ENCODE measurements at regions not wholly inside any gene's neighbourhood (a gene's known extent, or its start where the extent isn't known, plus 50 kb on each side); places are given as distances from the start of the nearest gene placed in this dataset.
A peak's percentile ranks its signal among the peaks of the same experiment; 100 is the strongest.
"Not testable (repeated sequence)": the region's sequence is repeated elsewhere in the genome, so short reads cannot be mapped to it uniquely, and the experiment has no call there.

DNA sequence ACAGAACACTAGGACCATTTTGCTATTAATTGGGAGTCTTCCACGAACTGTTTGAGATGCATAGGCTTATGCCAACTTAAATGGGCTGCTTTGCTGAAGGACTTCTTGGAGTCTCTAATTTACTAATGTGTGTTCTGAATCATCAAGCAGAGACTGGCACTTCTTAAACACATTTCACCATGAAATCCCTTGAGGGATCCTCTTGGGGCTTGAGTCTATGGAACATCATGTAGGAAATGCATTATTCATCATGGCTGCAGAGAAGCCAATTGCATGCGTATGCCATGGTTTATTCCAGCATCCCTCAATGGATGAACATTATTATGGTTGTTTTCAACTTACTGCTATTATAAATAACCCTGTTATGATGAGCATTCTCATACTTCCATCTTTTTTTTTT lies 73.4 kb downstream of the FGD2 start:
- DNase-seq: no peak

DNA sequence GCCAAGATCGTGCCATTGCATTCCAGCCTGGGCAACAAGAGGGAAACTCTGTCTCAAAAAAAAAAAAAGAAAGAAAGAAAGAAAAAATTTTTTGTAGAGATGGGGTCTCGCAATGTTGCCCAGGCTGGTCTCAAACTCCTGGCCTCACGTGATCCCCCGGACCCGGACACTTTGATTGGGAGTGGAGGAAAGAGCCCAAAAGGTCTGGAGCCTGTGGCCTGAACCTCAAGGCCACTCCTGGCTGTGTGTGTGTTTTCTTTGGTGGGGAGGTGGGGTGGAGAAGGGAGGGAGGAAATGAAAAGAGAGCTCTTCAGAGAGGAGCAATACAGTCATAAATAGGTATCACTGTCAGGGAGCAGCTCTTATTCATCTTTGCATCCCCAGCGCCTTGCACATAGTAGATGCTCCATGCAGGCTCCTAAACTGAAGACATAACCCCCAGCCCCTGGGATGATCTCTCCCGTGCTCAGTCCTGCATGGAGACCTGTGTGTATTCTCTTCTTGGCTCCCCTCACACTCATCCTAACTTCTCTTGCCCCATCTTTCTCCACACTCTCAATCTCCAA lies 75.7 kb downstream of the FGD2 start:
- no peak for DNase-seq

DNA sequence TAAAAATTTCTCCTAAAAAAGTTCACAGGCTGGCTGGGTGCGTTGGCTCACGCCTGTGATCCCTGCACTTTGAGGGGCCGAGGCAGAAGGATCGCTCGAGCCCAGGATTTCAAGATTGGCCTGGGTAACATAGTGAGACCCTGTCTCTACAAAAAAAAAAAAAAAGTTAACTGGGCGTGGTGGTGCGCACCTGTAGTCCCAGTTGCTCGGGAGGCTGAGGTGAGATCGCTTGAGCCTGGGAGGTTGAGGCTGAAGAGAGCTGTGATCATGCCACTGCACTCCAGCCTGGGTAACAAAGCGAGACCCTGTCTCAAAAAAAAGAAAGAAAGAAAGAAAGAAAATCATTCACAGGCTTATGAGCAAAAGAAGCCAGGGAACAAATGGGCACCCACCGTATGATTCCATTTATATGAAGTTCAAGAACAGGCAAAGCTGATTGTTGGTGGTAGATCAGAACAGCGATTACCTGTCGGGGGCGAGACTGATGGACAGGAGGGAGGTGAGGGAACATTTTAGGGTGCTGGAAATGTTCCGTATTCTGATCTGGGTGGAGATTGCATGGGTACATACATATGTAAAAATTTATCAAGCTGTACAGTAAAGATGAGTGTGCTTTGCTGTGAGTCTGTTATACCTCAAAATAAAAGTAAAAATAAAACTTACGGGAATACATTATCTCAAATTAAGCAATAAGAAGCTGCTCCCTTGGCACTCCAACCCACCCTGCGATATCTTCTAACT lies 77.1 kb downstream of the FGD2 start:
- no peak for DNase-seq

GRCh38 chr6:37083243-37084138 lies 78.0 kb downstream of the FGD2 start:
- DNase-seq: no peak

DNA sequence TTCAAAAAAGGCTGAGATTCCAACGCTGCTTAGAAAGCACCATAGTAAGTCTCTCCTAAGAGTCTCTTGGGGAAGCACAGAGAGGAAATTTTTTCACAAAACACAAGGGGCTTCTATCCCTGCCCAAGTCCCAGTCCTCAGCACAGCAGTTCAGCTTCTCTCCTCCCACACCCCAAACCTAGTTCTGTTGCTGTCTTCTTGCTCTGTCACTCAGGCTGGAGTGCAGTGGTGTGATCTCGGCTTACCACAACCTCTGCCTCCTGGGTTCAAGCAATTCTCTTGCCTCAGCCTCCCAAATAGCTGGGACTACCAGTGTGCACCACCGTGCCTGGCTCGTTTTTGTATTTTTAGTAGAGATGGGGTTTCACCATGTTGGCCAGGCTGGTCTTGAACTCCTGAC lies 79.2 kb downstream of the FGD2 start:
- not testable (repeated sequence) for DNase-seq

DNA sequence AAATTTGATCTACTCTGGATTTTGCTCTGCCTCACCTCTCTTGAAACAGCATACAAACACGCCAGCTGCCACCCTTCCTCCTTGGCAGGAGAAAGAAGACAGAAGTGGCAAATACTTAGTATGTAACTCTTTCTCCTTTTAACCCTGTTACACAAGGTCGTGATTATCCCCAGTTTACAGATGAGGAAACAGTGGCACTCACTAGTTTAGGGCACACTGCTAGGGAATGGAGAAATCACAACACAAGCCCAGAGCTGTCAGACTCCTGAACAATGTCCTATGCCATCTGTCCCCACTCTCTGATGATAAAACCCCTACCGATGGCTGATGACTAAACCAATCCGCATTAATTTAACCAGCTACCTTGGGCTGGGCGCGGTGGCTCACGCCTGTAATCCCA lies 79.7 kb downstream of the FGD2 start:
- no peak for DNase-seq

DNA sequence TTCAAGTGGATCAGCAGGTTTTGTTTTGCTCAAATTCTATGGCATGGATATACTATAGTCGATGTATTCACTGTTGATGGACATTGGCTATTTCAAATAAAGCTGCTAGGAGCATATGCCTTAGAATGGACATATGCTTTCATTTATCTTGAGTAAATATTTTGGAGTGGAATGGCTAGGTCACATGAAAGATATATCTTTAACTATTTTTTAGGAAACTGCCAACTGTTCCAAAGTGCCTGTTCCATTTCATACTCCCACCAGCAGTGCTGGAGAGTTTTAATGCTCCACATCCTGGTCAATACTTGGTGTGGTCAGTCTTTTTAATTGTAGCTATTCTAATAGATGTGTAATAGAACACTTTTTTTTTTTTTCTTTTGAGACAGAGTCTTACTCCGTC lies 81.1 kb upstream of the PIM1 start:
- no peak for DNase-seq

DNA sequence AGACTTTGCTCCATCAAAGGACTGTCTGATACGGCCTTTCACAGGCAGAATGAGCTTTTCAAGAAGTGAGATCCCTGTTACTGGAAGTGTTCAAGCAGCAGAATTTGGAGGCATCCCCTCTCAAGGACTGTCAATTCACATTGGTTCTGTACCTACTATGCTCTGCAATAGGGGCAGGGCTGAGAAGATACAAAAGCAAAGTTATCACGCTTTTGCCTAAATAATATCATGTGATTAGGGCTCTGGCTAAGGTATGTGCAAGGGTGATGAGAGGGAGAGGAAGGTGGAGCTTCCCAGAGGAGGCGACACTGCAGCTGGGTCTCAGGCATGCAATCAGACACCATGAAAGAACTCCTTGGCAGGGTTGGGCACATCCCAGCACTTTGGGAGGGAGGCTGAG lies 80.2 kb upstream of the PIM1 start:
- DNase-seq: no peak

- DNase-seq: not testable (repeated sequence)
Measured at GRCh38 chr6:37091104-37091503, 78.8 kb upstream of the PIM1 start.

DNA sequence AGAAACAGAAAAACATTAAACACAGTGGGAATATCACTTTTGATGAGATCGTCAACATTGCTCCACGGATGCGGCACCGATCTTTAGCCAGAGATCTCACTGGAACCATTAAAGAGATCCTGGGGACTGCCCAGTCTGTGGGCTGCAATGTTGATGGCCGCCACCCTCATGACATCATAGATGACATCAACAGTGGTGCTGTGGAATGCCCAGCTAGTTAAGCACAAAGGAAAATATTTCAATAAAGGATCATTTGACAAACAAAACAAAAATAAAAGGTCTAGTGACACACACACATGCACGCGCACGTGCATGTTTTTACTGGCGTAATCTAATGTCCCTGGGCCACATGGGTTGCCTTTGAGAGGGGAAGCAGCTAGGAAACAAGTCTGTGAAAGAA lies 78.4 kb upstream of the PIM1 start:
- DNase-seq: not testable (repeated sequence)

- DNase-seq: no peak
Measured at GRCh38 chr6:37092923-37093727, 76.8 kb upstream of the PIM1 start.

DNA sequence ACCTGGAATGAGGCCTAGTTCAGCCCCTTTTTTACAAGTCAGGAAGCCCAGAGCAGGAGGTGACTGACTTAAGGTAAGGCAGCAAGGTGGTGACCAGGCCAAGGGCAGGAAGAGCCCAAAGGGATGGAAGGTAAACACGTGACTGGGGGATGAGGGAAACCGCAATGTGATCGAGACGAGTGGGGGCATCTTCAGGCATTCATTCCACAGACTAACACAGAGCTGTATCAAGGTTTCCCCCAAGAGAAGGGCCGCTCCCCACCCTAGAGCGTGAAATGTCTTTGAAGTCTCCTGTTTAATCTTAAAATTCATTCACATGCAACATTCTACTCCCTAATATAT lies 76.3 kb upstream of the PIM1 start:
- DNase-seq: no peak

GRCh38 chr6:37095997-37096396 lies 74.0 kb upstream of the PIM1 start:
- DNase-seq: no peak

- no peak for DNase-seq
Measured at GRCh38 chr6:37097335-37097734, 72.6 kb upstream of the PIM1 start.

GRCh38 chr6:37099442-37099841 lies 70.5 kb upstream of the PIM1 start:
- no peak for DNase-seq

- DNase-seq: no peak
Measured at GRCh38 chr6:37100745-37101144, 69.2 kb upstream of the PIM1 start.

DNA sequence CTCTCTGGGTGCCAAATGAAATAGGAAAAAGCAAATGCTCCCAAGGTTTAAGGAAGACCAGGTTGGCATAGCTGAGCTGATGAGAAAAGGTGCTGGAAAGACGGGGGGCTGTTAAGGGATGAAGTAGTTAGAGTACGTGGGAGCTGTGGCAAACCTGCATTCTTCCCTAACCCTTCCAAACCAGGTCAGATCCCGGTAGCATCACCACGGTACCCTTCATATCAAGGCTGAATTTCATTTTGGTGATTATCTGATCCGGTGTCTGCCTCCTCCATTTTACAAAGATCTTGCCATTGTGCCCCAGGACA lies 68.0 kb upstream of the PIM1 start:
- DNase-seq: no peak

- peak; percentile 34 to 73 (median 62) for DNase-seq
Measured at GRCh38 chr6:37102299-37103168, 67.4 kb upstream of the PIM1 start.

- DNase-seq: no peak
Measured at GRCh38 chr6:37103169-37104039, 66.5 kb upstream of the PIM1 start.

- no peak for DNase-seq
Measured at GRCh38 chr6:37104824-37105147, 65.2 kb upstream of the PIM1 start.

All from T-helper 1 cell (primary cell).